WI38 (cell line): ENCODE measurements at regions not wholly inside any gene's neighbourhood (a gene's known extent, or its start where the extent isn't known, plus 50 kb on each side); places are given as distances from the start of the nearest gene placed in this dataset.
"Not testable (repeated sequence)": the region's sequence is repeated elsewhere in the genome, so short reads cannot be mapped to it uniquely, and the experiment has no call there.

Experiments
- H3K4me3 ChIP-seq: 2 replicates; pipeline ENCODE4 v1.5.1; 2011; ENCODE audit warnings: low read depth, mild to moderate bottlenecking, control low read depth, low read length
- CTCF ChIP-seq: IDR thresholded peaks from 2 replicates; pipeline ENCODE4 v1.5.1; 2012; ENCODE audit warnings: low read depth, mild to moderate bottlenecking, control low read depth, low read length

GRCh38 chr2:195105581-195105980, 551.4 kb upstream of the SLC39A10 start:
- H3K4me3 ChIP-seq, result no peak overlapping the region
- TF ChIP-seq CTCF, result no peak

- no peak for TF ChIP-seq CTCF
- no peak overlapping the region for H3K4me3 ChIP-seq
These were observed 562.7 kb upstream of the SLC39A10 start for GRCh38 chr2:195094330-195094729.

- no peak overlapping the region for H3K4me3 ChIP-seq
- TF ChIP-seq CTCF, result no peak
These were observed 564.7 kb upstream of the SLC39A10 start for GRCh38 chr2:195092341-195092740.

GRCh38 chr2:195072806-195073205, 584.2 kb upstream of the SLC39A10 start:
- not testable (repeated sequence) for H3K4me3 ChIP-seq

- TF ChIP-seq CTCF, result no peak
- H3K4me3 ChIP-seq, result no peak overlapping the region
These were observed 600.0 kb upstream of the SLC39A10 start for GRCh38 chr2:195057001-195057400.

GRCh38 chr2:195055996-195056395, 601.0 kb upstream of the SLC39A10 start:
- no peak for TF ChIP-seq CTCF
- H3K4me3 ChIP-seq, result no peak overlapping the region

GRCh38 chr2:195051401-195051800, 605.6 kb upstream of the SLC39A10 start:
- TF ChIP-seq CTCF, result no peak
- H3K4me3 ChIP-seq, result no peak overlapping the region

GRCh38 chr2:195049372-195050031, 607.5 kb upstream of the SLC39A10 start:
- no peak overlapping the region for H3K4me3 ChIP-seq
- TF ChIP-seq CTCF, result no peak
